GM18520 (cell line): ENCODE measurements at regions not wholly inside any gene's neighbourhood (a gene's known extent, or its start where the extent isn't known, plus 50 kb on each side); places are given as distances from the start of the nearest gene placed in this dataset.
A peak's percentile ranks its signal among the peaks of the same experiment; 100 is the strongest.

Source experiments
- ATAC-seq: cut with Tn5 transposase; IDR thresholded peaks from one replicate; pipeline ENCODE4 v1.9.1; 2021; ENCODE audit not compliant: unreplicated experiment

- ATAC-seq, result no peak
Measured at GRCh38 chr4:176005766-176006165, 59.9 kb upstream of the WDR17 start.

GRCh38 chr4:176009254-176009653, 56.4 kb upstream of the WDR17 start:
- no peak for ATAC-seq

- ATAC-seq, result peak; percentile 37
Measured at GRCh38 chr4:176011529-176011928, 54.1 kb upstream of the WDR17 start.

- peak; percentile 69 for ATAC-seq
Measured at GRCh38 chr4:176013476-176014247, 52.0 kb upstream of the WDR17 start.

GRCh38 chr4:176014583-176015108, 51.0 kb upstream of the WDR17 start:
- ATAC-seq, result no peak
